Esophagus squamous epithelium (tissue), 5 donors: ENCODE measurements at regions not wholly inside any gene's neighbourhood (a gene's known extent, or its start where the extent isn't known, plus 50 kb on each side); places are given as distances from the start of the nearest gene placed in this dataset.

Experiments
- DNase-seq: peaks from one replicate; lab custom pipeline; 2025; lab: John Stamatoyannopoulos, UW
- H3K27ac ChIP-seq, 4 donors: fragments of 200-600 bp; sonication (generic); one replicate each; pipeline ENCODE4 v1.5.1; 2016 to 2019; ENCODE audit warnings: mild to moderate bottlenecking in 1 of 4
- H3K27me3 ChIP-seq, 4 donors: fragments of 200-600 bp; sonication (generic); 1 replicate in 3 of 4; 2 replicates in 1 of 4; pipeline versions ENCODE4 v1.5.1 to v1.6.0; 2017 to 2021; ENCODE audit warnings: antibody characterized with exemption in 1 of 4
- H3K36me3 ChIP-seq, 3 donors: fragments of 200-600 bp; sonication (generic); one replicate each; pipeline ENCODE4 v1.5.1; 2016 to 2019
- H3K4me1 ChIP-seq, 3 donors: fragments of 200-600 bp; sonication (generic); one replicate each; pipeline ENCODE4 v1.5.1; 2017 to 2019
- H3K4me3 ChIP-seq, 4 donors: fragments of 200-600 bp; sonication (generic); 1 replicate in 3 of 4; 2 replicates in 1 of 4; pipeline ENCODE4 v1.5.1; 2016 to 2019; ENCODE audit warnings: mild to moderate bottlenecking in 2 of 4, moderate library complexity in 1 of 4
- H3K9me3 ChIP-seq, 3 donors: fragments of 200-600 bp; sonication (generic); one replicate each; pipeline ENCODE4 v1.5.1; 2016 to 2019
- POLR2A ChIP-seq, 4 donors: fragments of 450-650 bp; IDR thresholded peaks; one replicate each; pipeline ENCODE4 v1.6.1; 2017; ENCODE audit warnings: antibody characterized with exemption in 4 of 4, mild to moderate bottlenecking in 4 of 4, moderate library complexity in 3 of 4
- WGBS, 2 donors: methylation state at CpG; one replicate each; pipeline ENCODE4 v1.1.5; 2018; 5-methylcytosine and 5-hydroxymethylcytosine counted together
- intact Hi-C: fragments of 100-400 bp; cut with DNase I; formaldehyde crosslinking; loops from one replicate; pipeline ENCODE4 v1.15.0; 2022
- TF ChIP-seq, protein P1 (sequence below), 6 experiments: fragments of 450-650 bp in 4 of 6; fragments of 200-600 bp in 2 of 6; sonication (generic) in 2 of 6; IDR thresholded peaks; one replicate each; pipeline ENCODE4 v1.5.1; 2016 to 2019; ENCODE audit warnings: antibody characterized with exemption in 6 of 6, mild to moderate bottlenecking in 4 of 6, moderate library complexity in 4 of 6
- donor health status: DM: yes; HTN: yes; CAD: no.

DNA sequence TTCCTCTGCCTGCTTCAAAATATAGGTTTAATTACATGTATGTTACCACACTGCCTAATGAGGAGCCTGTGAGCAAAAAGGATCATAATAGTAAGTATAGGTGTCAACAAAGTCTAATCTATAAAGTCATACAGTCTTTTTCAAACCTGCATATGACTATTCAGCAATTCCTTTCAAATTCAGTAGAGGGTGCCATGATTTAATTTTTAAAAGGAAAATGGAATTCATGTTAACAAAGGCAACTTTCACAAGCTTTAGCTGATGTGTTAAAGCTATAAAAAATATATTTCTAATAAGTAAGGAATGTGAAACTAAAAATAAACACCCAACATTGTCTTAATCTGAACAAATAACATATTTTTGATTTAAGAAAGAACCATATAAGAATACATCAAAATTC is 52.1 kb downstream of the MPP7 start:
- Histone ChIP-seq H3K27me3 (no peaks in the 10 kb centered on the region), H3K27ac (peak overlapping the region in 2 of 4 donors; percentile 52 to 73), H3K4me3 (no peak overlapping the region), H3K4me1 (peaks cover 4 to 64% (median 23%) of the 10 kb centered on the region in 3 donors), H3K36me3 (no peaks in the 10 kb centered on the region), H3K9me3 (no peaks in the 10 kb centered on the region)
- intact Hi-C loops: loop anchor here (10.0 kb wide), 1 partner anchor 54 kb away; the partner anchor contains the start of gene MPP7
- DNase-seq: no peak
- TF ChIP-seq, protein P1, sequence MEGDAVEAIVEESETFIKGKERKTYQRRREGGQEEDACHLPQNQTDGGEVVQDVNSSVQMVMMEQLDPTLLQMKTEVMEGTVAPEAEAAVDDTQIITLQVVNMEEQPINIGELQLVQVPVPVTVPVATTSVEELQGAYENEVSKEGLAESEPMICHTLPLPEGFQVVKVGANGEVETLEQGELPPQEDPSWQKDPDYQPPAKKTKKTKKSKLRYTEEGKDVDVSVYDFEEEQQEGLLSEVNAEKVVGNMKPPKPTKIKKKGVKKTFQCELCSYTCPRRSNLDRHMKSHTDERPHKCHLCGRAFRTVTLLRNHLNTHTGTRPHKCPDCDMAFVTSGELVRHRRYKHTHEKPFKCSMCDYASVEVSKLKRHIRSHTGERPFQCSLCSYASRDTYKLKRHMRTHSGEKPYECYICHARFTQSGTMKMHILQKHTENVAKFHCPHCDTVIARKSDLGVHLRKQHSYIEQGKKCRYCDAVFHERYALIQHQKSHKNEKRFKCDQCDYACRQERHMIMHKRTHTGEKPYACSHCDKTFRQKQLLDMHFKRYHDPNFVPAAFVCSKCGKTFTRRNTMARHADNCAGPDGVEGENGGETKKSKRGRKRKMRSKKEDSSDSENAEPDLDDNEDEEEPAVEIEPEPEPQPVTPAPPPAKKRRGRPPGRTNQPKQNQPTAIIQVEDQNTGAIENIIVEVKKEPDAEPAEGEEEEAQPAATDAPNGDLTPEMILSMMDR (IDR thresholded peaks at IDR 0.05): peak in 5 of 6 experiments; percentile 34 to 68 (median 52)
- TF ChIP-seq POLR2A (IDR thresholded peaks at IDR 0.05): no peak

DNA sequence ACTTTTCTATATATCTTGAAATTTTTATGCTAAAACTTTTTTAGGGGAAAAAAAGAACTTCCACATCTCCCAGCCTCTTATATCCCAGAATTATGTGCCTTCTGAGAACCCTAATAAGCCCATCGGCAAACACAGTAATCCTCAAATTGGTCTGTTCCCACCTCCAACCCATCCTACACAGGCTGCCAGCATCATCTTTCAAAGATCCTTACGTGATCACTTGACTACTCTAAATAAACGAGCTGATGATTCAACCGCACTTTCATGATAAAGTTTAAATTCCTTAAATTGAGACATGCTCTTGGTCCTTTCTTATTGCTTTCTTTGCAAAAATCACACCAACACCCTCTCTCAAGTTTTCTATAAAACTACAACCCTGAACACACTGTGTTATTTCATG is 52.5 kb downstream of the MPP7 start:
- intact Hi-C loops: loop anchor here (10.0 kb wide), 1 partner anchor 54 kb away; the partner anchor contains the start of gene MPP7
- Histone ChIP-seq H3K4me3 (no peak overlapping the region), H3K27me3 (no peaks in the 10 kb centered on the region), H3K27ac (no peak overlapping the region), H3K4me1 (peaks cover 4 to 64% (median 20%) of the 10 kb centered on the region in 3 donors), H3K9me3 (no peaks in the 10 kb centered on the region), H3K36me3 (no peaks in the 10 kb centered on the region)
- TF ChIP-seq, protein P1 (IDR thresholded peaks at IDR 0.05): no peak
- no peak for TF ChIP-seq POLR2A (IDR thresholded peaks at IDR 0.05)
- WGBS, 2 donors: 51 to 61% methylated on average over 4 of the region's 4 CpGs
- DNase-seq: no peak

DNA sequence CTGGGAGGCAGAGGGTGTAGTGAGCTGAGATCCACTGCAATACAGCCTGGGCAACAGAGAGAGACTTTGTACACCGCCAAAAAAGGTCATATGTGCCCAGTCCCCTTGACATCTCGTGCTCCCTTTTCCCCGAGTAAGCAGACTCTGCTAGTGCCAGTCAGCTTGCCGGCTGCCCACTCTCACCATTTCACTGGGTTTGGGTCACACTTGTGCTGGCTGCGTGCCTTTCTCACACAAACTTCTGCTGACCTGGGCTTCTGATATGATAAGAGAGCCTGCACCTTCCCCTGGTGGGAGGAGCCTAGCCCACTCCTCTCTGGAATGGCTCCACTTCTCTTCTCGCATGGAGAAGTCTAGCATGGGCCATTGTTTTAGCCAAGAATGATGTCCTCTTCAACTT is 53.4 kb downstream of the MPP7 start:
- Histone ChIP-seq H3K4me3 (no peak overlapping the region), H3K4me1 (peaks cover 4 to 58% (median 12%) of the 10 kb centered on the region in 3 donors), H3K36me3 (no peaks in the 10 kb centered on the region), H3K9me3 (no peaks in the 10 kb centered on the region), H3K27me3 (no peaks in the 10 kb centered on the region), H3K27ac (no peak overlapping the region)
- no peak for DNase-seq
- intact Hi-C loops: no loop called here
- TF ChIP-seq POLR2A (IDR thresholded peaks at IDR 0.05): no peak
- TF ChIP-seq, protein P1 (IDR thresholded peaks at IDR 0.05): no peak
- 79 to 86% methylated on average over 6 of the region's 6 CpGs for WGBS, 2 donors

DNA sequence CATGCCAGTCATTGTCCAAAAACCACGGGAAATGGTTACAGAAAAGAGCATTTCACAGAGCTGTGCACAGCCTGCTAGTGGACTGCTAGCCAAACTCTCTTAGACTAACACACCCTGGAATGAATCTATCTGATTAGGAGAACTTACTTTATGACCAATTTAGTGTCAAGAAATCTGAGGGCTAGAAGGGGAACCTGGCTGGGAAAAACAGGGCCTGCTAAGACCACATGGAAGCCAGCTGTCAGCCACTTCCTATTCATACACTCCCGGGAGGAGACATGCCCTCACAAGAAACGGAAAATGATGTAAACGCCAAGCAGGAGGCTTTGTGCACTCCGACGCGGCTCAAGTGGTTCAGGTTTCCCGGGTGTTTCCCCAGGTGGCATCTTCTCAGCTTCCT is 54.8 kb downstream of the MPP7 start:
- intact Hi-C loops: no loop called here
- Histone ChIP-seq H3K4me3 (no peak overlapping the region), H3K27ac (peak overlapping the region; percentile 25 to 67 (median 58)), H3K9me3 (no peaks in the 10 kb centered on the region), H3K4me1 (peaks cover 4 to 44% (median 5%) of the 10 kb centered on the region in 3 donors), H3K27me3 (no peaks in the 10 kb centered on the region), H3K36me3 (no peaks in the 10 kb centered on the region)
- no peak for TF ChIP-seq POLR2A (IDR thresholded peaks at IDR 0.05)
- TF ChIP-seq, protein P1 (IDR thresholded peaks at IDR 0.05): no peak
- WGBS, 2 donors: 13 to 27% methylated on average over 8 of the region's 8 CpGs
- DNase-seq: no peak

DNA sequence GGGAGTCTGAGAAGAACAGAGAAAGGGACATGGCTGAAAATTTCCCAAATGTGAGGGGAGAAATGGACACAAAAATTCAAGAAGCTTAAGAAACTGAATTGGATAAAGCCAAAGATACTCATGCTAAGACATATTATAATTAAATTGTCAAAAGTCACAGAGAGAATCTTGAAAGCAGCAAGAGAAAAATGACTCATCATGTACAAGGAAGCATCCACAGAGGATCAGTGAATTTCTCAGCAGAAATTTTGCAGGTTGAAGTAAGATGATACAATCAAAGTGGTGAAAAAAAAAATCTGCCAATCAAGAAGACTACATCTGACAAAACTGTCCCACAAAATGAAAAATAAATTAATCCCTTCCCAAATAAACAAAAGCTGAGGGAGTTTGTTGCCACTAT is 56.8 kb downstream of the MPP7 start:
- H3K4me3 ChIP-seq: no peak overlapping the region

More for the DNA sequence above, 56.8 kb downstream of the MPP7 start:
- intact Hi-C loops: no loop called here
- DNase-seq: no peak
- H3K27ac ChIP-seq: peak overlapping the region in 1 of 4 donors; percentile 40
- no peaks in the 10 kb centered on the region for H3K36me3 ChIP-seq
- H3K9me3 ChIP-seq: no peaks in the 10 kb centered on the region
- no peaks in the 10 kb centered on the region for H3K27me3 ChIP-seq
- H3K4me1 ChIP-seq: peaks cover 4 to 42% (median 4%) of the 10 kb centered on the region in 3 donors
- TF ChIP-seq POLR2A (IDR thresholded peaks at IDR 0.05): no peak
- TF ChIP-seq, protein P1 (IDR thresholded peaks at IDR 0.05): no peak
